ENCODE measurements at regions not wholly inside any gene's neighbourhood (a gene's known extent, or its start where the extent isn't known, plus 50 kb on each side); places are given as distances from the start of the nearest gene placed in this dataset.

- H3K4me3 ChIP-seq (ENCODE audit: low read length in 3 of 3), result no peak overlapping the region
- no peak overlapping the region for H3K9ac ChIP-seq (ENCODE audit: low read depth in 1 of 3, low read length in 3 of 3)
- no peaks in the 10 kb centered on the region for H3K4me1 ChIP-seq (ENCODE audit: control insufficient read depth in 3 of 3, insufficient read depth in 3 of 3, low read length in 3 of 3)
- no peaks in the 10 kb centered on the region for H3K27me3 ChIP-seq (ENCODE audit: control insufficient read depth in 3 of 3, insufficient read depth in 3 of 3, low read length in 3 of 3)
- peaks cover 0 to 3% (median 0%) of the 10 kb centered on the region in 3 donors for H3K9me3 ChIP-seq (ENCODE audit: control insufficient read depth in 3 of 3, low read length in 3 of 3)
- H3K27ac ChIP-seq (ENCODE audit: low read depth, low read length), result no peak overlapping the region
- no peaks in the 10 kb centered on the region for H3K36me3 ChIP-seq (ENCODE audit: control insufficient read depth in 3 of 3, insufficient read depth in 3 of 3, low read length in 3 of 3)
Observed at GRCh38 chr12:16103851-16104250, 173.6 kb downstream of the SLC15A5 start.

GRCh38 chr12:16100206-16100605 lies 177.3 kb downstream of the SLC15A5 start:
- Histone ChIP-seq H3K27ac (ENCODE audit: low read depth, low read length) (no peak overlapping the region), H3K4me3 (ENCODE audit: low read length in 3 of 3) (no peak overlapping the region), H3K36me3 (ENCODE audit: control insufficient read depth in 3 of 3, insufficient read depth in 3 of 3, low read length in 3 of 3) (no peaks in the 10 kb centered on the region), H3K27me3 (ENCODE audit: control insufficient read depth in 3 of 3, insufficient read depth in 3 of 3, low read length in 3 of 3) (no peaks in the 10 kb centered on the region), H3K9me3 (ENCODE audit: control insufficient read depth in 3 of 3, low read length in 3 of 3) (peaks cover 0 to 3% (median 0%) of the 10 kb centered on the region in 3 donors), H3K4me1 (ENCODE audit: control insufficient read depth in 3 of 3, insufficient read depth in 3 of 3, low read length in 3 of 3) (no peaks in the 10 kb centered on the region), H3K9ac (ENCODE audit: low read depth in 1 of 3, low read length in 3 of 3) (no peak overlapping the region)

DNA sequence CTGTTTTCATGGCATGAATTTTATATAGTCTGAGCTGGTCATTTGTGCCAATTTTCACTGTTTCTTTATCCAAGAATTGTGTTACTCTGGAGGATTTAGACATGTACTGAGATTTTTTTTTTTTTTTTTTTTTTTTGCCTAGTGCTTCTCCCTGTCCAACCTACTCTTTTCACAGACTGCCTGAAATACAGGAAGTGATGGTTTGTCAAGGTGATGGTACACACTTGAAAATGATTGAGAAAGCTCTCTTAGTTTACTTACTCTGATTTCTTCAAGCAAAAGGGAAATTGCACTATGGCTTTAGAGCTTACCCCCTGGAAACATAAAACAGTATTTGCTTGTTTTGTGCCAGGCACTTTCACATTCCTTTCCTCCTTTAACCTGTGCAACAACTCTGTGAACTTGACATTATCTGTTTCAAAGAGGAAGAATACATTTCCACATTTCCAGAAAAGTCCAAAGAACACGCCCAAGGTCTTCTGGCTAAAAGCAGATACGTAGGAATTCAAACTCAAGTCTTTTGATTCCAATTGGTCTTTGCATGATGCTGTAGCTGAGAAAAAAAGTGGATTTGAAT lies 181.1 kb downstream of the SLC15A5 start:
- Histone ChIP-seq H3K4me1 (ENCODE audit: control insufficient read depth in 3 of 3, insufficient read depth in 3 of 3, low read length in 3 of 3) (no peaks in the 10 kb centered on the region), H3K27ac (ENCODE audit: low read depth, low read length) (no peak overlapping the region), H3K36me3 (ENCODE audit: control insufficient read depth in 3 of 3, insufficient read depth in 3 of 3, low read length in 3 of 3) (no peaks in the 10 kb centered on the region), H3K9me3 (ENCODE audit: control insufficient read depth in 3 of 3, low read length in 3 of 3) (no peaks in the 10 kb centered on the region), H3K9ac (ENCODE audit: low read depth in 1 of 3, low read length in 3 of 3) (no peak overlapping the region), H3K27me3 (ENCODE audit: control insufficient read depth in 3 of 3, insufficient read depth in 3 of 3, low read length in 3 of 3) (no peaks in the 10 kb centered on the region), H3K4me3 (ENCODE audit: low read length in 3 of 3) (no peak overlapping the region)

- Histone ChIP-seq H3K9me3 (ENCODE audit: control insufficient read depth in 3 of 3, low read length in 3 of 3) (no peaks in the 10 kb centered on the region), H3K36me3 (ENCODE audit: control insufficient read depth in 3 of 3, insufficient read depth in 3 of 3, low read length in 3 of 3) (no peaks in the 10 kb centered on the region), H3K27ac (ENCODE audit: low read depth, low read length) (no peak overlapping the region), H3K9ac (ENCODE audit: low read depth in 1 of 3, low read length in 3 of 3) (no peak overlapping the region), H3K4me3 (ENCODE audit: low read length in 3 of 3) (no peak overlapping the region), H3K27me3 (ENCODE audit: control insufficient read depth in 3 of 3, insufficient read depth in 3 of 3, low read length in 3 of 3) (no peaks in the 10 kb centered on the region), H3K4me1 (ENCODE audit: control insufficient read depth in 3 of 3, insufficient read depth in 3 of 3, low read length in 3 of 3) (no peaks in the 10 kb centered on the region)
Observed at GRCh38 chr12:16095531-16096110, 181.9 kb downstream of the SLC15A5 start.

GRCh38 chr12:16094437-16094836 lies 183.0 kb downstream of the SLC15A5 start:
- no peak overlapping the region for H3K27ac ChIP-seq (ENCODE audit: low read depth, low read length)

GRCh38 chr12:16093825-16094224 lies 182.7 kb downstream of the DERA start:
- Histone ChIP-seq H3K9me3 (ENCODE audit: control insufficient read depth in 3 of 3, low read length in 3 of 3) (no peaks in the 10 kb centered on the region), H3K36me3 (ENCODE audit: control insufficient read depth in 3 of 3, insufficient read depth in 3 of 3, low read length in 3 of 3) (no peaks in the 10 kb centered on the region), H3K9ac (ENCODE audit: low read depth in 1 of 3, low read length in 3 of 3) (no peak overlapping the region)

More at GRCh38 chr12:16094437-16094836, 183.0 kb downstream of the SLC15A5 start:
- no peak overlapping the region for H3K4me3 ChIP-seq (ENCODE audit: low read length in 3 of 3)
- no peaks in the 10 kb centered on the region for H3K9me3 ChIP-seq (ENCODE audit: control insufficient read depth in 3 of 3, low read length in 3 of 3)
- no peaks in the 10 kb centered on the region for H3K36me3 ChIP-seq (ENCODE audit: control insufficient read depth in 3 of 3, insufficient read depth in 3 of 3, low read length in 3 of 3)
- no peak overlapping the region for H3K9ac ChIP-seq (ENCODE audit: low read depth in 1 of 3, low read length in 3 of 3)
- no peaks in the 10 kb centered on the region for H3K27me3 ChIP-seq (ENCODE audit: control insufficient read depth in 3 of 3, insufficient read depth in 3 of 3, low read length in 3 of 3)
- H3K4me1 ChIP-seq (ENCODE audit: control insufficient read depth in 3 of 3, insufficient read depth in 3 of 3, low read length in 3 of 3), result no peaks in the 10 kb centered on the region

GRCh38 chr12:16090974-16091373 lies 179.8 kb downstream of the DERA start:
- Histone ChIP-seq H3K36me3 (ENCODE audit: control insufficient read depth in 3 of 3, insufficient read depth in 3 of 3, low read length in 3 of 3) (no peaks in the 10 kb centered on the region), H3K27me3 (ENCODE audit: control insufficient read depth in 3 of 3, insufficient read depth in 3 of 3, low read length in 3 of 3) (no peaks in the 10 kb centered on the region), H3K9me3 (ENCODE audit: control insufficient read depth in 3 of 3, low read length in 3 of 3) (no peaks in the 10 kb centered on the region), H3K4me1 (ENCODE audit: control insufficient read depth in 3 of 3, insufficient read depth in 3 of 3, low read length in 3 of 3) (no peaks in the 10 kb centered on the region), H3K9ac (ENCODE audit: low read depth in 1 of 3, low read length in 3 of 3) (no peak overlapping the region), H3K27ac (ENCODE audit: low read depth, low read length) (no peak overlapping the region), H3K4me3 (ENCODE audit: low read length in 3 of 3) (no peak overlapping the region)

More at GRCh38 chr12:16093825-16094224, 182.7 kb downstream of the DERA start:
- no peaks in the 10 kb centered on the region for H3K4me1 ChIP-seq (ENCODE audit: control insufficient read depth in 3 of 3, insufficient read depth in 3 of 3, low read length in 3 of 3)
- no peaks in the 10 kb centered on the region for H3K27me3 ChIP-seq (ENCODE audit: control insufficient read depth in 3 of 3, insufficient read depth in 3 of 3, low read length in 3 of 3)
- no peak overlapping the region for H3K4me3 ChIP-seq (ENCODE audit: low read length in 3 of 3)
- H3K27ac ChIP-seq (ENCODE audit: low read depth, low read length), result no peak overlapping the region

- Histone ChIP-seq H3K36me3 (ENCODE audit: control insufficient read depth in 3 of 3, insufficient read depth in 3 of 3, low read length in 3 of 3) (no peaks in the 10 kb centered on the region), H3K4me3 (ENCODE audit: low read length in 3 of 3) (no peak overlapping the region), H3K27ac (ENCODE audit: low read depth, low read length) (no peak overlapping the region), H3K9ac (ENCODE audit: low read depth in 1 of 3, low read length in 3 of 3) (no peak overlapping the region), H3K27me3 (ENCODE audit: control insufficient read depth in 3 of 3, insufficient read depth in 3 of 3, low read length in 3 of 3) (no peaks in the 10 kb centered on the region), H3K9me3 (ENCODE audit: control insufficient read depth in 3 of 3, low read length in 3 of 3) (no peaks in the 10 kb centered on the region), H3K4me1 (ENCODE audit: control insufficient read depth in 3 of 3, insufficient read depth in 3 of 3, low read length in 3 of 3) (no peaks in the 10 kb centered on the region)
Observed at GRCh38 chr12:16088421-16088820, 177.3 kb downstream of the DERA start.

Measured in skeletal muscle tissue (tissue), 3 donors.